ENCODE measurements at regions not wholly inside any gene's neighbourhood (a gene's known extent, or its start where the extent isn't known, plus 50 kb on each side); places are given as distances from the start of the nearest gene placed in this dataset.

DNA sequence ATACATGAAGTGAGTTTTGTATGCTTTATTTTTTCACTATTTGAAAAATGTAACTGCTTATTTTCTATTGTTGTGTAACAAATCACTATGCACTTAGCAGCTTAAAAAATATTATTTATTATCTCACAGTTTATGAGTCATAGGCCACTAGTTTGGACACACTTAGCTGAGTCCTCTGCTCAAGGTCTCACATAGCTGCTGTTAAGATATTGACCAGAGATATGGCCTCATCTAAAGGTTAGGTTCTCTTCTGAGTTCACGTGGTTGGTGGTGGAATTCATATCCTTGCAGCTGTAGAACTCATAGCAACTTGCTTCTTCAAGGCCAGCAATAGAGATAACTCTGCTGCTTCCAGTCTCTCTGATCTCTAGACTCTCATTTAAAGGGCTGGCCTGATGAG is 534.4 kb downstream of the SPRY1 start:
- DNase-seq = no peak
- TF ChIP-seq, protein P1, sequence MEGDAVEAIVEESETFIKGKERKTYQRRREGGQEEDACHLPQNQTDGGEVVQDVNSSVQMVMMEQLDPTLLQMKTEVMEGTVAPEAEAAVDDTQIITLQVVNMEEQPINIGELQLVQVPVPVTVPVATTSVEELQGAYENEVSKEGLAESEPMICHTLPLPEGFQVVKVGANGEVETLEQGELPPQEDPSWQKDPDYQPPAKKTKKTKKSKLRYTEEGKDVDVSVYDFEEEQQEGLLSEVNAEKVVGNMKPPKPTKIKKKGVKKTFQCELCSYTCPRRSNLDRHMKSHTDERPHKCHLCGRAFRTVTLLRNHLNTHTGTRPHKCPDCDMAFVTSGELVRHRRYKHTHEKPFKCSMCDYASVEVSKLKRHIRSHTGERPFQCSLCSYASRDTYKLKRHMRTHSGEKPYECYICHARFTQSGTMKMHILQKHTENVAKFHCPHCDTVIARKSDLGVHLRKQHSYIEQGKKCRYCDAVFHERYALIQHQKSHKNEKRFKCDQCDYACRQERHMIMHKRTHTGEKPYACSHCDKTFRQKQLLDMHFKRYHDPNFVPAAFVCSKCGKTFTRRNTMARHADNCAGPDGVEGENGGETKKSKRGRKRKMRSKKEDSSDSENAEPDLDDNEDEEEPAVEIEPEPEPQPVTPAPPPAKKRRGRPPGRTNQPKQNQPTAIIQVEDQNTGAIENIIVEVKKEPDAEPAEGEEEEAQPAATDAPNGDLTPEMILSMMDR (IDR thresholded peaks at IDR 0.05; ENCODE audit: low read depth, low read length) = no peak
- no peak overlapping the region for H3K27ac ChIP-seq
- H3K36me3 ChIP-seq = no peaks in the 10 kb centered on the region
- H3K4me3 ChIP-seq (ENCODE audit: low read depth, low read length) = no peak overlapping the region
- H3K27me3 ChIP-seq (ENCODE audit: insufficient read depth, low read depth, severe bottlenecking) = no peaks in the 10 kb centered on the region
- H3K9me3 ChIP-seq (ENCODE audit: severe bottlenecking) = no peaks in the 10 kb centered on the region

DNA sequence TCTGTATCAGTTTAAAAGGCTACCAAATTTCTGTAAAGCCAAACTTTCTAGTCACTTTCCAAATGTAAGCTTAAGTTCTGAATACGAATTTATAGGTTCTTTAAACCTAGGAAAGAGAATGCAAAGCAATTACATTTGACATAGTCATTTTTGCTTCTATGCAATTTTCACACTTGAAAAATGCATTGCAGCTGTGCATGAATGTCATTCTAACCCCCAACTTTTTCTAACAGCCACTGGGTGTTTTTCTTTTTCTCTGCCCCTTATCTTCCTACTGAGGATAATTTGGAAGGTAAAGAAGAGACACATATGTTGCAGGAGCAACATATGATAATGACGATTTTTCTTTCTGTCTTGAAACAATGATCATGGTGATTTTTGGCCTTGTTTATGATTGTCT is 537.5 kb downstream of the SPRY1 start:
- no peaks in the 10 kb centered on the region for H3K27me3 ChIP-seq (ENCODE audit: insufficient read depth, low read depth, severe bottlenecking)
- H3K27ac ChIP-seq = no peak overlapping the region
- H3K36me3 ChIP-seq = no peaks in the 10 kb centered on the region
- no peaks in the 10 kb centered on the region for H3K9me3 ChIP-seq (ENCODE audit: severe bottlenecking)
- H3K4me3 ChIP-seq (ENCODE audit: low read depth, low read length) = no peak overlapping the region
- DNase-seq = no peak
- TF ChIP-seq, protein P1 (IDR thresholded peaks at IDR 0.05; ENCODE audit: low read depth, low read length) = no peak

DNA sequence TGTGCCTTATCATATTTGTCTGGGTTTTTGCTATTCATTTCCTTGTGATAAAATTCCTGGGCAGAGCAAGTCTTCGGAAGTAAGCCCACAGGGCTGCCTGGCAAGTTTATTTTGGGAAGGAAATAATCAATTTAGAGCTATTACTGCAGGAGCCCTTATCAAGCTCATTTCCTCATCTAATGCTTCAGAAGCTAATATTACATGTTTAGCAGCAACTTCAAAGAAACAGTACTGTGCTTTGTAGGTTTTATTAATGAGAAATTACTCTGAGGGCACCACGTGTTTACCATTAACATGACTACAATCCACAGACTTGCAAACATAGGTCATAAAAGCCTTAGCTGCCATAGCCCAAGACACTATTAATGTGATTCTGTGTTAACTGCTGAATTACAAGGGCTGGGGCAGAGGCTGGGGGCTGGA is 540.0 kb downstream of the SPRY1 start:
- TF ChIP-seq, protein P1 (IDR thresholded peaks at IDR 0.05; ENCODE audit: low read depth, low read length) = no peak
- Histone ChIP-seq H3K27me3 (ENCODE audit: insufficient read depth, low read depth, severe bottlenecking) (no peaks in the 10 kb centered on the region), H3K4me3 (ENCODE audit: low read depth, low read length) (no peak overlapping the region), H3K36me3 (no peaks in the 10 kb centered on the region), H3K9me3 (ENCODE audit: severe bottlenecking) (no peaks in the 10 kb centered on the region), H3K27ac (no peak overlapping the region)
- no peak for DNase-seq

DNA sequence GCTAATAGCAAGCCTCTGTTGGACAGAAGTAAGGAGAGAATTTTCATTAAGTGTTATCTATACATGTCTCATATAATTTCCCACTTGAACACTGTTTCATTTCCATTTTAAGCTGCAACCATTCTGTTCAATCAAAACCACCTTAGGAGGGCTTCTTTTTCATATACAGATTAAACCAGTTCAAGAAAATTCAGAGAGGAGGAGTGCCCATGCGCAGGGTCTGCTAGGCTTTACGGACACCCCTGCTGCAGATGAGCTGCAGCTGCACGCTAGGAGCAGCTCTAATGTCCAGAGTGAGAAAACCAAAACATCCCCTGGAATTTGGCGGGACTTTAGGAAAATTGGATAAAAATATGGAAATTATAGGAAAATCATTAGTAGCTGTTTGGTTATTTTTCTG is 541.0 kb downstream of the SPRY1 start:
- Histone ChIP-seq H3K27ac (no peak overlapping the region), H3K27me3 (ENCODE audit: insufficient read depth, low read depth, severe bottlenecking) (no peaks in the 10 kb centered on the region), H3K9me3 (ENCODE audit: severe bottlenecking) (no peaks in the 10 kb centered on the region), H3K36me3 (no peaks in the 10 kb centered on the region), H3K4me3 (ENCODE audit: low read depth, low read length) (no peak overlapping the region)
- TF ChIP-seq, protein P1 (IDR thresholded peaks at IDR 0.05; ENCODE audit: low read depth, low read length) = no peak
- DNase-seq = no peak

DNA sequence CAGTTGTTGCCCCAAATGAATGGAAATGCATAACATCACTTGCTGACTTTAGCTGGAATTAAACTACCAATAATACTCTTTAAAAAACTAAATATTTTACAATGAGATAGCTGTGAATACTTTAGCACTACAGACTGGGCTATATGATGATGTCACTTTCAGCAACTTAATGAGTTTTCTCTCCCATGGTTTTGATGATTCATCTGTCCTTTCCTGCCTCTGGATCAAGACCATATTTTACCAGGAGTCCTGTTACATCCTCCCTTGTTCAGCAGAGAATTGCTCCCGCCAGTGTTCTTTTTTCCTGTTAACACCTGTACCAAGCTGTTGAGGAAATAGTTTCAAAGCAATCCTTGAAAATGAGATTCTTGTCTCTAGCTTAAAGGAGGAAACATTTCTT is 543.0 kb downstream of the SPRY1 start:
- Histone ChIP-seq H3K27me3 (ENCODE audit: insufficient read depth, low read depth, severe bottlenecking) (no peaks in the 10 kb centered on the region), H3K27ac (no peak overlapping the region), H3K36me3 (no peaks in the 10 kb centered on the region), H3K4me3 (ENCODE audit: low read depth, low read length) (no peak overlapping the region), H3K9me3 (ENCODE audit: severe bottlenecking) (no peaks in the 10 kb centered on the region)
- TF ChIP-seq, protein P1 (IDR thresholded peaks at IDR 0.05; ENCODE audit: low read depth, low read length) = no peak
- no peak for DNase-seq

DNA sequence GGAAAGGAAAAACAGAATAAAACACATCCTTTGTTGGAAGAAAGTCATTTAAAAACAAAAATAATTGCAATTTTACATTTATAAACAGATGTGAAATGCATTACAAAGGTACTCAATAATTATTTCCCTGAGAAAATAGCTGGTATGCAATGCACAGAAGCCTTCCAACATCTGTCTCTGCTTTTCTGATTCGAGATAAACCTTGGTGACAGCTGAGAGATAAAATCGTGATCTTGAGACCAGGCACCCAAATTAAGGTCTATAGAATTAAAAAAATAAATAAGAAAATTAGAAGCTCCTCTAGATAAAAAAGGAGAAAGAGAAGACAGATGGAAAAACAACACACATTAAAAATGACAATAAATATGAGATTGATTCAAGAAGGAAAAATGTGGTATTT is 544.0 kb downstream of the SPRY1 start:
- Histone ChIP-seq H3K36me3 (no peaks in the 10 kb centered on the region), H3K4me3 (ENCODE audit: low read depth, low read length) (no peak overlapping the region), H3K9me3 (ENCODE audit: severe bottlenecking) (no peaks in the 10 kb centered on the region), H3K27ac (no peak overlapping the region), H3K27me3 (ENCODE audit: insufficient read depth, low read depth, severe bottlenecking) (no peaks in the 10 kb centered on the region)
- TF ChIP-seq, protein P1 (IDR thresholded peaks at IDR 0.05; ENCODE audit: low read depth, low read length) = no peak
- DNase-seq = no peak
